ENCODE measurements at regions not wholly inside any gene's neighbourhood (a gene's known extent, or its start where the extent isn't known, plus 50 kb on each side); places are given as distances from the start of the nearest gene placed in this dataset.
"Not testable (repeated sequence)": the region's sequence is repeated elsewhere in the genome, so short reads cannot be mapped to it uniquely, and the experiment has no call there.

- TF ChIP-seq CSDC2 (CRISPR knock-in tag; IDR thresholded peaks at IDR 0.05); ARNTL (CRISPR knock-in tag; IDR thresholded peaks at IDR 0.05; ENCODE audit: borderline replicate concordance, low read depth); PATZ1 (CRISPR knock-in tag; IDR thresholded peaks at IDR 0.05; ENCODE audit: borderline replicate concordance); POU6F1 (CRISPR knock-in tag; IDR thresholded peaks at IDR 0.05; ENCODE audit: borderline replicate concordance, low read depth); ISL1 (CRISPR knock-in tag; IDR thresholded peaks at IDR 0.05); RARB (CRISPR knock-in tag; IDR thresholded peaks at IDR 0.05); CSRNP3 (CRISPR knock-in tag; IDR thresholded peaks at IDR 0.05); ZNF565 (CRISPR knock-in tag; conservative IDR thresholded peaks at IDR 0.05; ENCODE audit: low read depth); OSR1 (CRISPR knock-in tag; IDR thresholded peaks at IDR 0.05); ESRRG (CRISPR knock-in tag; IDR thresholded peaks at IDR 0.05); CREB5 (CRISPR knock-in tag; IDR thresholded peaks at IDR 0.05; ENCODE audit: low read depth); ZFP30 (CRISPR knock-in tag; IDR thresholded peaks at IDR 0.05); GLIS3 (CRISPR knock-in tag; IDR thresholded peaks at IDR 0.05): not testable (repeated sequence)
Measured at GRCh38 chr1:146355373-146355772, 126.6 kb upstream of the NOTCH2NLA start.
